ENCODE measurements at regions not wholly inside any gene's neighbourhood (a gene's known extent, or its start where the extent isn't known, plus 50 kb on each side); places are given as distances from the start of the nearest gene placed in this dataset.

DNA sequence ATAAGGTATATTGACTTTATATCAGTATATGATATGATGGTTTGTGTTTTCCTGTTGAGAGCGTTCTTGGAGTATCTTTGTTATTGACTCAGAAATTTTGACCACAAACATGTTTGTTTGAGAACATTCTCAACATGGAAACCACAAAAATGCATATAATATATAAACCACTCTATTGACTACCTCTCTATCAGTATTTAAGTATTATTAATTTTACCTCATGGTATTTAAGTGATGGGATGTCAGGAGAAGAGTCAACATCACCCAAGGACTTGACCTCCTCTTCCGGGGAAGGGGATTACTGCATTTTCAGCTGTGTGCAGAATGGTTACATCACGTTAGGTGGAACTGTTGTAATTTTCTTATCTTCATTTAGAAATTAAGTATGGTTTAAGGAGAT is 54.3 kb upstream of the PUDP start:
- DNase-seq (no peak), ATAC-seq (no peak)
- TF ChIP-seq, protein P1, sequence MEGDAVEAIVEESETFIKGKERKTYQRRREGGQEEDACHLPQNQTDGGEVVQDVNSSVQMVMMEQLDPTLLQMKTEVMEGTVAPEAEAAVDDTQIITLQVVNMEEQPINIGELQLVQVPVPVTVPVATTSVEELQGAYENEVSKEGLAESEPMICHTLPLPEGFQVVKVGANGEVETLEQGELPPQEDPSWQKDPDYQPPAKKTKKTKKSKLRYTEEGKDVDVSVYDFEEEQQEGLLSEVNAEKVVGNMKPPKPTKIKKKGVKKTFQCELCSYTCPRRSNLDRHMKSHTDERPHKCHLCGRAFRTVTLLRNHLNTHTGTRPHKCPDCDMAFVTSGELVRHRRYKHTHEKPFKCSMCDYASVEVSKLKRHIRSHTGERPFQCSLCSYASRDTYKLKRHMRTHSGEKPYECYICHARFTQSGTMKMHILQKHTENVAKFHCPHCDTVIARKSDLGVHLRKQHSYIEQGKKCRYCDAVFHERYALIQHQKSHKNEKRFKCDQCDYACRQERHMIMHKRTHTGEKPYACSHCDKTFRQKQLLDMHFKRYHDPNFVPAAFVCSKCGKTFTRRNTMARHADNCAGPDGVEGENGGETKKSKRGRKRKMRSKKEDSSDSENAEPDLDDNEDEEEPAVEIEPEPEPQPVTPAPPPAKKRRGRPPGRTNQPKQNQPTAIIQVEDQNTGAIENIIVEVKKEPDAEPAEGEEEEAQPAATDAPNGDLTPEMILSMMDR (IDR thresholded peaks at IDR 0.05): no peak
- Mint-ChIP-seq H3K36me3 (ENCODE audit: low read depth) (no peaks in the 10 kb centered on the region), H3K27ac (no peak overlapping the region), H3K27me3 (no peaks in the 10 kb centered on the region), H3K9me3 (no peaks in the 10 kb centered on the region), H3K4me3 (no peak overlapping the region), H3K4me1 (ENCODE audit: low read depth) (peaks cover 7% of the 10 kb centered on the region)
- ChIA-PET POLR2A (no interaction called here), CTCF (no interaction called here)
- intact Hi-C loops (cut with micrococcal nuclease): no loop called here

DNA sequence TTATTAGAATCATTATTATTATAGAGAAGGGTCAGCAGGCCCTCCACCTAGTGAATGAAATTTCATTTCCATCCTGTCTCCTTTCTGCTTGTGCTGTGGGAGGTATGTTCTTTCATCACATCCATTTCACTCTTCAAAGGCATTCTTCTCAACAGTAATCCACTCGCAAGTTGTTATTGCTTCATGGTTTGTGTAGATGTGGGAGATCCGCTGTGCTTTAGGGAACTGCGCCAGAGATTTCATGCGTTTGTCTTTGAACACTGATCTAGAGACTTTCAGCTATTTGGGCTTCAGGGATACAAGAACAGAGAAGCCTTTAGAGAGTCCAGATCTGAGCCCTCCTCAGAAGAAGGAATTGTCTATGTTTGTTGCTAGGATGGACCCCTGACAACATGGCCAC is 53.5 kb upstream of the PUDP start:
- Mint-ChIP-seq H3K9me3 (no peaks in the 10 kb centered on the region), H3K27me3 (no peaks in the 10 kb centered on the region), H3K36me3 (ENCODE audit: low read depth) (no peaks in the 10 kb centered on the region), H3K27ac (no peak overlapping the region), H3K4me1 (ENCODE audit: low read depth) (peaks cover 7% of the 10 kb centered on the region), H3K4me3 (no peak overlapping the region)
- TF ChIP-seq, protein P1 (IDR thresholded peaks at IDR 0.05): no peak
- intact Hi-C loops (cut with micrococcal nuclease): no loop called here
- no peak for DNase-seq
- ATAC-seq: no peak
- ChIA-PET POLR2A (no interaction called here), CTCF (no interaction called here)

DNA sequence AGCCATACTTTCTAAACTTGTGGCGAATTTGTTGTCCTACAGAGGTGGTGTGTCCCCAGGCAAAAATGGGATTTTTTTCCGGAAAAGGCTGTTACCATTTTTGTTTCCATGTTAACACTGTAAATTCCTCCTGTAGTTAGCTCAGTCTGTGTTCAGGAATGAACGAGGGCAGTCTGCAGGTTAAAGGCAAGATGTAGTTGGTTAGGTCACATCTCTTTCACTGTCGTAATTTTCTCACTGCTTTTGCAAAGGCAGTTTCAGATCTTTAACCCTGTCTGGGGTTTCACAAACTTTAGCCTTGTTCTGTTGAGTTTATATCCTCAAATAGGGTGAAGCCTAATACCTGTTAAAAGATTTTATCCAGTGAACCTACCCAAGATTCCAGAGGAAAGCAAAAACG is 50.5 kb upstream of the PUDP start:
- ChIA-PET POLR2A (no interaction called here), CTCF (no interaction called here)
- ATAC-seq (no peak), DNase-seq (no peak)
- Mint-ChIP-seq H3K9me3 (no peaks in the 10 kb centered on the region), H3K4me1 (ENCODE audit: low read depth) (no peaks in the 10 kb centered on the region), H3K27ac (no peak overlapping the region), H3K4me3 (no peak overlapping the region), H3K36me3 (ENCODE audit: low read depth) (no peaks in the 10 kb centered on the region), H3K27me3 (no peaks in the 10 kb centered on the region)
- intact Hi-C loops (cut with micrococcal nuclease): no loop called here
- TF ChIP-seq, protein P1 (IDR thresholded peaks at IDR 0.05): no peak

Measured in activated CD8-positive, alpha-beta T cell treated with anti-CD3 and anti-CD28 coated beads for 36 hours (primary cell).